Stimulated activated CD8-positive, alpha-beta memory T cell treated with anti-CD3 and anti-CD28 coated beads, Interleukin-7, amount 100 ng/mL, for 4 hours (primary cell): ENCODE measurements at regions not wholly inside any gene's neighbourhood (a gene's known extent, or its start where the extent isn't known, plus 50 kb on each side); places are given as distances from the start of the nearest gene placed in this dataset.

ENCODE experiments used
- DNase-seq, 2 donors: peaks; one replicate each; pipeline ENCODE4 v3.0.0-alpha.2; 2020; ENCODE audit warnings: low read depth in 2 of 2

DNA sequence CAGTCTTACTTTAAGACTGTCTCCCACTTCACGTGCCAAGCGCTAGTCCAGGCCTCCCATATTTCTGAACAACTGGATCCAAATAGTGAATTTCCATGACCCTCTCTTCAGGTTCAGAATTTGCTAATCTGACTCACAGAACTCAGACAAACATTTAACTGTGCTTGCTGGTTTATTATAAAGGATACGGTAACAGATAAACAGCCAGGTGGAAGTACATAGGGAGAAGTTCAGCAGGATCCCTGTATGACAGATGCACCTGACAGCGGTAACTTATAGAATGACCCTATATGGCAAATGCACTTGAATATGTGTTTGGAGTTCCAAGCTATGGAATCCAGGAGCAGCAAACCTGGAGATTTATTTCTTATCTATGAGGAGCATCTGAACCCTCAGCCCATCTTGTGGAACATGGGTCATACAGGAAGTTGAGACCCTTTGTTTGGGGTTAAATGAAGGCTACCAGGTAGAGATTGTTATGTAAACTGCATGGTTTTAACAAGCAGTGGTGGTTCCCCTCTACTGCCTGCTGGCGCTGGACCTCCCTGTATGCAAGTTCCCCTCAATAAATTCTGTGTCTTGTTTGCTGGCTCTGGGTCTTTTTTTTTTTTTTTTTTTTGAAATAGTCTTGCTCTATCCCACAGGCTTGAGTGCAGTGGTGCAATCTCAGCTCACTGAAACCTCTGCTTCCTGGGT is 622.6 kb downstream of the KCNJ2 start:
- DNase-seq: no peak

DNA sequence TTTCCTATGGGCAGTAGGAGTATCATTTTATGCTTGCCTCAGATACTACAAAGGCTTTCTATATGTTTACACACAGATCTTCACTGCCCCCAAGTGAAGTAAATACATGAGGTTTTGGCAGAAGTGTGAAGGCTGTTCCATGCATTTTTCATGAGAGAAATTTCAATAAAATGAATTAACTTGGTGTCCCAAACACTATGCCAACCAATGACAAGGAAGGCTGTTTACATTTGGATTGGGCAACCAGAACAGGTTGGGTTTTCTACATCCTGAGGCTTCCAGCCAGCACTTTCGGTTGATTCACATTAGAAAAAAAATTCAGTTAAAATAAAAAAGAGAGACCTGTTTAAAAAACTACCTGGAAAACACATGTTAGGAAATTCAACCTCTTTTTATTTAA is 625.4 kb downstream of the KCNJ2 start:
- no peak for DNase-seq

DNA sequence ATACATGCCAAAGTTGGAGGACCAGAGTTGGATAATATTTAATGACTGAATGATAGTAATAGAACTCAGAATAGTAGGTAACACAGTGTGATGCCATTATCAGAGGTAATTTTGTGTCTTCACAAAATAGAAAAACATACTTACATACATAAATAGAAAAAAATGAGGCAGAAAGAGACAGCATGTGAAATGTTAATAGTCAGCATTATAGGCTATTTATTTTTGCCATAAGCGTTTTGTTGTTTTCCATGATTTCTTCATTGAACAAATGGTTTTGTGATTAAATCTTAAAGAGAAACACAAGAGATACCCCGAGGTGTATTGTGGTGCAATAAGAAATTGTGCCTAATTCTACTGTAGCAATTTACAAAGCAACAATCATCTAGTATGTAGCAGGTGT is 626.3 kb downstream of the KCNJ2 start:
- DNase-seq: no peak

DNA sequence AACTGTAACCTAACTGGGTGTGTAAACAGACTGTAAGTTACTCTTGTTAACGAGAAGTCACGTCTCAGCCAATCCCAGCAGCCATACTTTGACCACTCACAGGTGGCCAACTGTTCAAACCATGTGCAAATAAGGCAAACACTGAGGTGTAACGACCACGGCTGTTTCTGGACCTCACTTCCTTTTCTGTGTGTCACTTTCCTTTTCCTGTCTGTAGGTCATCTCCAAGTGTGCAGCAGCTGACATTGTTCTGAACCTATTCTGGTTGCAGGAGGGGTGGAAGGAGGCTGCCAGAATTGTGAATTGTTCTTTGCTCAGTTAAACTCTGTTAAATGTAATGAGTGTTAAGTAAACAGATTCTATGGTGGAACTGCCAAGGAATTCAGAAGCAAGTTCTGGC is 627.4 kb downstream of the KCNJ2 start:
- DNase-seq: no peak

DNA sequence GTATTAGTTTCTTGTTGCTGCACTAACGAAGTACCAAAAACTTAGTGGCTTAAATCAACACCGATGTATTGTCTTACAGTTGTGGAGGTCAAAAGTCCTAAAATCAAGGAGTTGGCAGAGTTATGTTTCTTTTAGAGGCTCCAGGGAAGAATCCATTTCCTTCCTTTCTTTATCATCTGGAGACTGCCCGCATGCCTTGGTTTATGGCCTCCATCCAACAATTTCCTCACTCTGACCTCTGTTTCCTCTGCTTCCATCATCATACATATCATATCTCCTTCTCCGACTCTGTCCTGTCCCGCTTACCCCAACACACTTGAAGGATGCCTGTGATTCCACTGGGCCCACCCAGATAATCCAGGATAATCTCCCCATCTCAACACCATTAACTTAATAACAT is 627.8 kb downstream of the KCNJ2 start:
- DNase-seq: no peak

DNA sequence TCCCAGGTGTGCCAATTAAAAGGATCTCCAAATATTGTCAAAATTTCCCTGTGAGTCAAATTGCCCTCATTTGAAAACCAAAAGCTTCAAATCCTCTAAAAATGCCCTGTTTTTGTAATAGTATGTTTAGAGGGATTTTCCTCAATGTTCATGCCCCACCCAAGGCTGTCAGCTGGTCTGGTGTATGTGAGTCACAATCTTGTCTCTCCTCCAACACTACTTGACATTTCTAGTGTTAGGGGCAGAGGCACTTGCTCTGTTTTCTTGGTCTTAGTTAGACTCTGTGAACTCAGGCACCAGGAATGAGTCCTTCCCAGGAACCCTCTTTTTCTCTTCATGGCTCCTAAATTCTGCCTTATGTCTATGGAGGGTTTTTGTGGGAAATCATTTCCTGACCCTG is 634.8 kb downstream of the KCNJ2 start:
- no peak for DNase-seq

DNA sequence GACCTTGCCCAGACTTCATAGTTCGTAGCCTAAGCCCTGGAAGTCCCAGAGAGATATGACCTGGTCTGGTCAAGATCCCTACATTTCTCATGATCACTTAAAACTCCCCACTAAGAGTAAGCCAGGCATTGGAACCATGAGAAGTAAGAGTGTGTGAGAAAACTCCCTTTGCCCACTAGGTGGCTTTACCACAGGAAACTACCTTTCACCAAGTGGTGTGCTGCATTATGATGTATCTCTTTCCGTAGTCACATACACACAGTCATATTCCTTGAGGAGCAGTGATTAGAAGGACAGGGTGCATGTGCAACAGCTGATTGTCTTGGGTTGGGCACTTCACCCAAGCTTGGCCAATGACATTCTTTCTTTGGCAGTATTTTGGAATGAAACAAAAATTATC is 639.3 kb downstream of the KCNJ2 start:
- no peak for DNase-seq

DNA sequence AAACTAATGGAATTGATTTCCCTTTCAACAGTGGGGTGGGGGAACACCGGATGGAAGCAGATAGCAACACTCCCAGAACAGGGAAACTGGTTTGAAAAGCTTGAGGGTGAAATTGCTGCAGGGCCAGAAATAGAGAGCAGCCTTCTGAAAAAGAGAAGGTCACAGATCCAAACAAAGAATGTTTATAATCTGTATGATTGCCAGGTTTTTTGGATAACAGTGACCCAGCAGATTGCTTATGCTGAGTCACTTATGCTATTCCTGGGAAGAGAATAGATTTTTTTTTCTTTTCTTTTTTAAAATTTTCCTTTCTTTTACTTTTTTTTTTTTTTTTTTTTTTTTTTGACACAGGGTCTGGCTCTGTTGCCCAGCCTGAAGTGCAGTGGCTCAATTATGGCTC is 641.3 kb downstream of the KCNJ2 start:
- no peak for DNase-seq

DNA sequence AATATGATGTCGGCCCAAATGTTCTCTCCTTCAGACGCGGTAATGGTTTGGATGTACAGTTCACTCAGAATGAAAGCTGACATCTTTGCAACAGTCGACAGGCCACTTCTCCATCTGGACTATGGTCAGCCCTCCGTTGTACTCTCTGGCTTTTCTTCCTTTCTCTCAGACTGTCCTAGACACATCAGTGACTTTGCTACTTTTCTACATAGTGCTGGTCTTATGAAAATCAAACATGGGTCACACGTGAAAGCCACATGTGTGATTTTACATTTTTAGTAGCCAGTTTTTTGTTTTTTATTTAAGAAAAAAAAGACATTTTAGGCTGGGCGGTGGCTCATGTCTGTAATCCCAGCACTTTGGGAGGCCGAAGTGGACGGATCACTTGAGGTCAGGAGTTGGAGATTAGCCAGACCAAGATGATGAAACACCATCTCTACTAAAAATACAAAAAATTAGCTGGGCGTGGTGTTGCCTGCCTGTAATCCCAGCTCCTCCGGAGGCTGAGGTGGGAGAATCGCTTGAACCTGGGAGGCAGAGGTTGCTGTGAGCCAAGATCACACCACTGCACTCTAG is 644.1 kb downstream of the KCNJ2 start:
- no peak for DNase-seq

DNA sequence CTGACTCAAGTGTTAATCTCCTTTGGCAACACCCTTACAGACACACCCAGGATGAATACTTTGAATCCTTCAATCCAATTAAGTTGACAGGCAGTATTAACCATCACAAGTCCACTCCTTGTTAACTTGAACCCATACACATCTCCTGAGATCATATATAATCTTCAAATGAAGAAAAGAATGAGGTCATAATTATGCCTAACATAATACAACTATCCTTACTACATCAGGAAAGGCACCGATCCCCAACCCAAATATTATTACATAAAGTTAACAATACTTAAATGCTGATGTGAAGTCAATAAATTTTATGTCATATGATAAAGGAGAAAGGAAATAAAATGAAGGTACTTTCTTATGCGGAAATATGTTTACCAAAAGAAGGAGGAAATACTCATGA is 649.9 kb downstream of the KCNJ2 start:
- no peak for DNase-seq

DNA sequence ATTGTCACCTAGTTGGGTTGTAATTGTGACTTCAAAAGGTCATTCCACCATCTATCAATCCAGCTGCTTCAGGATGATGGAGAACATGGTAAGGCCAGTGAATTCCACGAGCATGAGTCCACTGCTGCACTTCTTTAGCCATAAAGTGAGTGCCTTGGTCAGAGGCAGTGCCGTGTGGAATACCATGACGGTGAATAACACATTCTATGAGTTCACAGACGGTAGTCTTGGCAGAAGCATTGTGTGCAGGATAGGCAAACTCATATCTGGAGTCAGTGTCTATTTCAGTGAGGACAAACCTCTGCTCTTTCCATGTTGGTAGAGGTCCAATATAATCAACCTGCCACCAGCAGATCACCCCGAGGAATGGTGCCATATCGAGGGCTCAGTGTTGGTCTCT is 650.9 kb downstream of the KCNJ2 start:
- no peak for DNase-seq

DNA sequence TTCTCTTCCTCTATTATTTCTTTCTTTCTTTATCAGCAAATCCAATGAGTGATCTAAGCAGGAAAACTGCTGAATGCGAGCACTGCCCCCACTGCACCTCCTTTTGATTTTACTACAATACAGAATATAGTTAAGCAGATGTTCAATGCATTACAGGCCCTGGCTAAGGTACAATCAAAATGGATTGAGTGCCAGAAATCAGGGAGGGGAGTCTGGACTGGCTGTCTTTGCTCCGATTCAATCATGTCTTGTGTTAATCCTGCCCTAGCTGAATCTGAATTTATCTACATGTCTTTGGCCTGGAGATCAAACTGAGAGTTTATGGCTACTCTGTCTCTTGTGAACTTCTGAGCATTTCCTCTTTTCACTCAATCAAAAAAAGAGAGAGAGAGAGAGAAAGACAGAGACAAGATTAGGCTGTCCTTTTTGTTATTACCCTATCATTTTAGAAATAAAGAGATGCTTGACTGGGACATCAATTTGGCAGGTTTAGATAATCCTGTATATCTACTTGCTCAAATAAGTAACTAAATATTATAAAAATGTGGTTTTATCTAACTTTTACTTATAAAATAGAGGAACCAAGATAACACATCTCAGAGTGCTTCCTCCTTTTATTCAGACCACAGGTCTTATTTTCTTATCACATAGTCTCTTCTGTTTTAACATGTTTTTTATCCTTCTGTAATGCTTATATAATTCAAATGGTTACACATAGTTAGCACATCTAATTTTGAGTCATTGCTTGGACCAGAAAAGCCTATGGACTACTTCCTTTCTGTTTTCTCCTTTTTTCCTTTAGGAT is 656.2 kb downstream of the KCNJ2 start:
- DNase-seq: no peak

DNA sequence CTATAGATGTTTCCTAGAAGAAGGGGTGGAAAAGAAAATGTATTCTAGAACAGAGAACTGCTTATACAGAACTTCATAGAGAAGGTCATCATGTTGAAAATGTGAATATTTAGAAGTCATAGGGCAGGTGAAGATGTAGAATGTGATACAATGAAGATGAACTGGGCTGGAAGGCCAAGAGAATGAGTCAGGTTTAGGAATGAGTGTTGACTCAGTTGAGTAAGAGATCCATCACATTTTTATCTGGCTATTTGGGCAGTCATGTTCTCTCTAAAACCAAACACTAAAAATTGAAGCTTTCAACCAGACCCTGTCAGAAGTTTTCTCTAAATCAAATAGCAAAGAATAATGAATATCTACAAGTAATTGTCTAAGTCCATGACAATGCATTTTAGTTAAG is 660.5 kb downstream of the KCNJ2 start:
- no peak for DNase-seq

DNA sequence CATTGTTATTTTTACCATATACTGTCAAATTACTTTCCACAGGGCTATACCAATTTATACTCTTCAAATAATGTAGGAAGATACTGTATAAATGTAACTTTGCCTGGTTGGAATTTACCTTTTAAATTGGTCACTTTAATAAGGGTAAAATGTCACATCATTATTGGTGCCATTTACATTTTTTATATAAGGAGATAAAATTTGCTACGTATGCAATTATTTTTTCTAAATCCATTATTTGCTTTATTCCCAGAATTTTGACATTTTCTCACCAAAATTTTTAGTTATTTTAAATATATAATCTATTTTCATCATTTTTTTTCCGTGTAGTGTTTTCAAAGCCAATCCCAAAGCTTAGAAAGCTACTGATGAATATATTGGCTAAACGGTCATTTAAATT is 664.7 kb downstream of the KCNJ2 start:
- DNase-seq: no peak

DNA sequence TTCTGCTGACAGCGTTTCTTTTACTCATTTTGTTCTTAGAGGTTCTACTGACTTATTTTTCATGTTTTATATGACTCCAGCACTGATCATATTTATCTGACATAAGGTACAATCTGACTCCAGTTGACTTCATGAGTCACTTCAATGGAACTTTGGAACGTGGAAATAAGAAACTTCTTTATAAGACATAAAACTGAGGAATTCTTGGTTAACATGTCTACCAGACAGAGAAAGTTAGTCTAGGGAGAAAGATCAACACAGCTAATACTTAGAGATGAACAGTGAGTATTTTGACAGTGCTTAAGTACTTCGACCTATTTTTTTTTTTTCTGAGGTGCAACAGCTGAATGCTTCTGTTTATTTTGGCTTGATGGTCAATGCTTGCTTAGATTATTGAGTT is 679.5 kb downstream of the KCNJ2 start:
- no peak for DNase-seq

DNA sequence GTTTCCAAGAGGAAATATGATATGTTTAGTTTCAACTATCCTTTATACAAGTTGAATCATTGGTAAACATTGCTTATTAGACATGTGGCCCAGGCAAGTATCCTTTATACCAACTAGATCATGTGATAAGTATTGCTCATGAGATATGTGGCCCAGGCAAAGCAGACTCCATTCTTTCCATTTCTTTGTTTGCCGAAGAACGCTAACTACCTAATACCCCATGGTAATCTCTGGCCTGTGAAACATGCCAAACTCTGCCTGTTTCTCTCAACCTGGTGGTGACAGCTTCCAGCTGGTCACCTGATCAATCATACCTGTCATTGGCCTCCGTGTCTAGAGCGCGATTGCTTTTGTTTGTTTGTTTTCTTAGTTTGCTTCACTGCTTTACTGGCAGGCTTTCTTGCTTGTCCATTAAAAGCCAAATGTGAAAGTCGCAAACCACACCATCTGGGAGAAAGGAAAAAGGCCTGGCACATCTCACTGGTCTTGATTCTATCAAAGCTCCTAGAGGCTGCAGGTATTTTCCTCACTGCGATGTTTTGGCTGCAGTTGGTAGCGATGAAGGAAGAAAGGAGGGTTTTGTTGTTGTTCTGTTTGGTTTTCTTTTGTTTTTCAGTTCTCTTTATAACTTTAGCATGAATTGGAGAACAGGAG is 686.2 kb downstream of the KCNJ2 start:
- no peak for DNase-seq

DNA sequence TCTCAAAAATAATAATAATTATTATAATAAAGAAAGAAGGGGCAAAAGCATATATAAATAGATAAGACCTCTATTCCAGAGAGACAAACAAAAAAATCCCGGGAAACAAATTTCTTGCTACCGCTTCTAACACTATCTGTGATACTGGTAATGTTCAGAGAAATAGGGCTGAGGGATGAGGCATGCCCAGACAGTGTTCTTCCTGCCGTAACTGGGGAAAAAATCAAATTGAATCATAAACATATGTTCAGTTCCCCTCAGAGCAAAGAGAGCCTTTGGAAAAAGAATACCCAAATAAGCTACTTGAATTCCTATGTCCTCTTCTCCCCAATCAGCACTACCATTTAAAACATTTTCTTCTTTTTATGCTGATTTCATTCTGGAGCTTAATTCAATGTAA is 688.0 kb downstream of the KCNJ2 start:
- DNase-seq: no peak

DNA sequence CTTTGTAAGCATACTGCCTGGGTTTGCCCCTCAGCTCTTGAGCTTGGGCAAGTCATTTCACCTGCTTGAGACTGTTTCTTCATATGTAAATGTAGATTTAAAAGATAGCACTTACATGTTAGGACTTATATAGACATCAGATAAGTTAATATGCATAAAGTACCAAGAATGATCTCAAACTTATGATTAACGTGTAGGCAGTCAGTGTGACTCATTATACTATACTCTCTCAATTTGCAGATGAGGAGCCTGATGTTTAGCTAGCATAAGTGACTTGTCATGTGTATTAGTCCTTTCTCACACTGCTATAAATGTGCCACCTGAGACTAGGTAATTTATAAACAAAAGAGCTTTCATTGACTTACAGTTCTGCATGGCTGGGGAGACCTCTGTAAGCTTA is 690.5 kb downstream of the KCNJ2 start:
- DNase-seq: no peak

DNA sequence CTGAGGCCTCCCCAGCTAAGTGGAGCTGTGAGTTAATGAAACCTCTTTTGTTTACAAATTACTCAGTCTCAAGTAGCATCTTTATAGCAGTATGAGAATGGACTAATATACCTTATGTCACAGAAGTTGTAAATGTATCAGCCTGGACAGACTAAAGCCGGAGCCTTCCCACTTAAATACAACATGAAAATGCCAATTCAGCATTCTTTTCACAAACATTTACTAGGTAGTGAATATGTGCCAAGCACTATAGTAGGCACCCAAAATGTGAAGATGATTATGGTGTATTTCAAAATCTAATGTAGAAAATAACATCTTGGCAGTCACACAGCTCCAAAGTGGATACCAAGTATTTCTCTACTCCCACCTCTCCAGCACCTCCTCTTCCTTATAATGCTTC is 693.0 kb downstream of the KCNJ2 start:
- no peak for DNase-seq

DNA sequence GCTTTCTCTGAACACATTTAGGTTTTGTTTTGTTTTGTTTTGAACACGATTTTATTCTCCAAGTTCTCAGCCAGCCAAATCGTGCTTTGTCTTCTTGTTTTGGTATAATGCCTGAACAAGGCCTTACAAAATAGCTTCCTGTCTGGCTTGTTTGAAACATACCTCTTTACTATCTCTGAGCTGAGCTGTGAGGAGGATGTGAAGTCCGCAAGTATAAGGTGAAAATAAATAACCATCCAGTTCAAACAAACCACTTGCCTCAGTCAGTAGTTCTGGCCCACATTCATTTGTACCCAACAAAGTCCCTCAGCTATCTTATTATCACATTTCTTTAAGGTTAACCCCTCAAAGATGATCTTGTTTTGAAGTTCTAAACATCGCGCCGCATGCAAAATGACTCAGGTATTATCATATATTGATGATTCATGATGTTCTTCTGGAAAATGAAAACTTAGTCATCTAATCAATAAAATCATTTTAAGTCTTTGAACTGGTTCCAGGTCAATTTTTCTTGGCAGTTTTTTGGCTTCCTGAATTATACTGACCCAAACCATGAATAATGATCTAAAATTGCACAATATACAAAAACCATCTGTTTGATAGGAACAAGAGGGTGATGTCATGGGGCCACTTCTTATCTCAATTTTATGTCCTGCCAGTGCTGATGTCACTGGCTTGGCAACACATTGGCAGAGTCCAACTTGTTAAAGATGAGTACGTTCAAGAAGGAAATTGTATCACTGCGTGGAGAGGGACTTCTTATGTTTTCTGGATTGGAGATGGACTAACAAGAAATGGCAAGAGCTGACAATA is 694.3 kb downstream of the KCNJ2 start:
- DNase-seq: no peak

DNA sequence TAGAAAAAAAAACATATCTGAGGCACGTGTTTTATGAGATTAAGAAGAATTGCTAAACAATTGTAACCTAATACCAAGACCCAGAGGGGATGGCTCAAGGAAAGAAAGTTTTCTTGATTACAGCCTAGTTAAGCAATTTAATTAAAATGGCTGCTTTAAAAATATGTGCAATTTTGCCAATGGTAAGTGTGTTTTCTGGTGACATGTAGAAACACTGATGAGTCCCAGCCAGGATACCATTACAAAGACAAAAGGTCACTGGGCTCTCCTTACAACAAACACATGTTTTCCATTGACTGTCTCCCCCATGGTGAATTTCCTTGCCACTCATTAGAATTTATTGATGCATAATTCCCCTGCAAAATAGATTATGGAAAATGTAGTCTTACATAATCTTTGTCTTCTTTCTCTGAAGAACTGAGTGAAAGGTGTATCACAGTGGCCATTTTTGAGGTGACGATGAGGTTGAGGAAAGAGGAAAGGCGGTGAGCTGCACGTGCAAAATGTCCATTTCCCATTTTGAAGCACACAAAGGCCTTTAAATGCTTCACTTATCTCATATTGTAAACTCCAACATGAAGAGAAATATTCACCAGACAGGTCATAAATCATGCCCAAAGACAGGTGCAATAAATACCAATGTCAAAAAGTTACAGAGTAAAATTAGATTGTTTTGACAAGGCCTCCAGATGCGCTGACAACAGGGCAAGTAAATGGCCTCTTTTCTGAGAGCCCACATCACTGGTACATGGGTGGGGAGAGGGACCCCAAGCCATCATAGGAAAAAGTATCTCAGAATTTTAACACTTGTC is 696.9 kb downstream of the KCNJ2 start:
- DNase-seq: no peak
